Left lung (tissue), 4 donors: ENCODE measurements at regions not wholly inside any gene's neighbourhood (a gene's known extent, or its start where the extent isn't known, plus 50 kb on each side); places are given as distances from the start of the nearest gene placed in this dataset.
A peak's percentile ranks its signal among the peaks of the same experiment; 100 is the strongest.

ENCODE experiments used
- ATAC-seq: fragments of 200-7000 bp; cut with Tn5 transposase; one replicate; pipeline ENCODE4 v1.9.1; 2020; ENCODE audit warnings: moderate library complexity
- DNase-seq, 4 donors: peaks; one replicate each; pipeline ENCODE4 v3.0.0-alpha.2; 2013 to 2020
- H3K27ac ChIP-seq, 2 donors: fragments of 200-600 bp; sonication (generic) in 1 of 2; one replicate each; pipeline versions ENCODE4 v1.5.0 to v1.8.0; 2020 to 2021
- H3K27me3 ChIP-seq, 2 donors: fragments of 200-600 bp; sonication (generic) in 1 of 2; one replicate each; pipeline versions ENCODE4 v1.5.0 to v1.8.0; 2020 to 2021
- H3K36me3 ChIP-seq, 2 donors: fragments of 200-600 bp; sonication (generic) in 1 of 2; one replicate each; pipeline versions ENCODE4 v1.5.0 to v1.8.0; 2020 to 2021
- H3K4me1 ChIP-seq, 2 donors: fragments of 200-600 bp; one replicate each; pipeline ENCODE4 v1.8.0; 2021
- H3K4me3 ChIP-seq, 2 donors: fragments of 200-600 bp; sonication (generic) in 1 of 2; one replicate each; pipeline versions ENCODE4 v1.5.0 to v1.8.0; 2020 to 2021; ENCODE audit warnings: mild to moderate bottlenecking in 1 of 2
- H3K9me3 ChIP-seq, 2 donors: fragments of 200-600 bp; sonication (generic) in 1 of 2; one replicate each; pipeline versions ENCODE4 v1.5.0 to v1.8.0; 2020 to 2021
- intact Hi-C, 2 donors: fragments of 100-400 bp; cut with DNase I; formaldehyde crosslinking; loops; one replicate each; pipeline versions ENCODE4 v1.11.2 to v1.14.2; 2022
- TF ChIP-seq, protein P1 (sequence below), 2 donors: fragments of 200-600 bp; sonication (generic) in 1 of 2; IDR thresholded peaks; one replicate each; pipeline versions ENCODE4 v1.5.0 to v1.8.0; 2021; ENCODE audit warnings: antibody characterized with exemption in 2 of 2
- donor health status: DM: no; HTN: yes; CAD: no.
- donor health status: DM: no; HTN: no; CAD: no.

DNA sequence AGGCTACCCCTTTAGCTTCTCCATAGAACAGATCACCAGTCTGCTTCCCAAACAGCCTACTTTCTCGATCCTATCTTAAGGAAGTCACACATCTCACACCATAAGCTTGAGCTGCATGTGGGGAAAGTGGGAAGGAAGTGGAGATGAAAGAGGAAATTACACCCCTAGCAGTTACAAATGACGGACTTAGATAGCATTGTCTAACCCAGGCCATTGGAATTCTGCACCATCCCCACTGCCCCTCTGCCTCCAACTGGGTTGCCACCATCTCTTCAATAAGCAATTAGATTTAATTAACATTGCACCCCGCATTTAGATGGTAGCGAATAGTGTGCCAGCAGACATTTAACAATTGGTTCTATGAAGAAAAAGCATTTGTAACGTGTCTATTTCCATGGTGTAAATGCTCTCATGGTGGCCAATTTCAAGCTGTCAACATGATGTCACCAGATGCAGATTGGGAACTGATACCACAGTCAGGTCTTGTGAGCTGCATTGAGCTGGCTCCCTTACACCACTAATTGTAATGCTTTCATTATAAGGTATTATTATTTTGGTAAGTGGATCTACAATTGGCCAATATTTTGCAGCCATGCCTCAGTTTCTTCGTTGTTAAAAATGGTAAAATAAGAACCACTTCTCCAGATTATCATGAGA, 124.7 kb downstream of the CD24 start:
- Histone ChIP-seq H3K9me3 (peaks cover 0 to 6% of the 10 kb centered on the region in 2 donors), H3K27me3 (no peaks in the 10 kb centered on the region), H3K27ac (peak overlapping the region in 1 of 2 donors; percentile 71), H3K36me3 (no peaks in the 10 kb centered on the region), H3K4me1 (no peaks in the 10 kb centered on the region), H3K4me3 (no peak overlapping the region)
- intact Hi-C loops: no loop called here
- ATAC-seq (no peak), DNase-seq (no peak)
- TF ChIP-seq, protein P1, sequence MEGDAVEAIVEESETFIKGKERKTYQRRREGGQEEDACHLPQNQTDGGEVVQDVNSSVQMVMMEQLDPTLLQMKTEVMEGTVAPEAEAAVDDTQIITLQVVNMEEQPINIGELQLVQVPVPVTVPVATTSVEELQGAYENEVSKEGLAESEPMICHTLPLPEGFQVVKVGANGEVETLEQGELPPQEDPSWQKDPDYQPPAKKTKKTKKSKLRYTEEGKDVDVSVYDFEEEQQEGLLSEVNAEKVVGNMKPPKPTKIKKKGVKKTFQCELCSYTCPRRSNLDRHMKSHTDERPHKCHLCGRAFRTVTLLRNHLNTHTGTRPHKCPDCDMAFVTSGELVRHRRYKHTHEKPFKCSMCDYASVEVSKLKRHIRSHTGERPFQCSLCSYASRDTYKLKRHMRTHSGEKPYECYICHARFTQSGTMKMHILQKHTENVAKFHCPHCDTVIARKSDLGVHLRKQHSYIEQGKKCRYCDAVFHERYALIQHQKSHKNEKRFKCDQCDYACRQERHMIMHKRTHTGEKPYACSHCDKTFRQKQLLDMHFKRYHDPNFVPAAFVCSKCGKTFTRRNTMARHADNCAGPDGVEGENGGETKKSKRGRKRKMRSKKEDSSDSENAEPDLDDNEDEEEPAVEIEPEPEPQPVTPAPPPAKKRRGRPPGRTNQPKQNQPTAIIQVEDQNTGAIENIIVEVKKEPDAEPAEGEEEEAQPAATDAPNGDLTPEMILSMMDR (IDR thresholded peaks at IDR 0.05): no peak

DNA sequence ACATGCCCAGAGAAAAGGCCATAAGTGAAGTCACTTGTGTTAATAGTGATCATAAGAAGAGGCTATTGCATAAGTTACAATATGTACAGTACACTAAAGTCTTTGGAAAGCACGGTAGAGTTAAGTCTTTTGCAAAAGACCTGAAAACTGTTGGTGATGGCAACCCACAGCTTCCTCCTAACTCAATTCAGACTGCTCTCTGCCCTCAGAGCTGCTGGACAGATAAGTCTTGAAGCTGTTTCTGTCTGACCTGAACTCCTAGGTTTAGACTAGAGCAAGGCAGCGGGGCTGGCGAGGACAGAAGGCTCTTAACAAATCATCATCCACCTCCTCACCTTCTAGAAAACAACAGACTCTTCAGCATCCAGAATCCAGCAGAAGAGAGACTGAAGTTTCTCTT, 125.4 kb downstream of the CD24 start:
- Histone ChIP-seq H3K27ac (peak overlapping the region in 1 of 2 donors; percentile 71), H3K27me3 (no peaks in the 10 kb centered on the region), H3K36me3 (no peaks in the 10 kb centered on the region), H3K9me3 (peaks cover 0 to 6% of the 10 kb centered on the region in 2 donors), H3K4me1 (no peaks in the 10 kb centered on the region), H3K4me3 (no peak overlapping the region)
- no peak for ATAC-seq
- intact Hi-C loops: no loop called here
- TF ChIP-seq, protein P1 (IDR thresholded peaks at IDR 0.05): no peak
- no peak for DNase-seq

DNA sequence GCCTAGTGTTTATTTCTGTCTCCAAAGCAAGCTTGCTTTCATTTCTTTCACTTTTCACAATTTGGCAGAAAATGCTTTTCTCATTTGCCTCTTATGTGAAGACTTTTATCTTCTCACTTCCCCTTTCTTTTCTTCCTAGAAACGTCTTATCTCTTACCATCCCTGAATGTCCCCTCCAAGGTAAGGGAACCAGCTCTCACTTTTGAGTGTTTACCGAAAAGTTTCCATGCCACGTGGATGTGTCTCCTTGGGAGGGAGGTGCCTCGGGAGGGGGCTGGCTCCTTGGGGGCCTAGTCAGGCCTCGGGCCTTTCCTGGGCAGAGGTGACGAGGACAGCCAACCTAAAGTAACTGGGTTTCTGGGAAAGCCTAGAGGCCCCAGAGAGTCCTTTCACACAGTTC, 127.4 kb downstream of the CD24 start:
- Histone ChIP-seq H3K27me3 (no peaks in the 10 kb centered on the region), H3K27ac (no peak overlapping the region), H3K36me3 (no peaks in the 10 kb centered on the region), H3K4me3 (no peak overlapping the region), H3K4me1 (no peaks in the 10 kb centered on the region), H3K9me3 (peaks cover 0 to 3% of the 10 kb centered on the region in 2 donors)
- intact Hi-C loops: no loop called here
- no peak for ATAC-seq
- DNase-seq: no peak
- TF ChIP-seq, protein P1 (IDR thresholded peaks at IDR 0.05): no peak

DNA sequence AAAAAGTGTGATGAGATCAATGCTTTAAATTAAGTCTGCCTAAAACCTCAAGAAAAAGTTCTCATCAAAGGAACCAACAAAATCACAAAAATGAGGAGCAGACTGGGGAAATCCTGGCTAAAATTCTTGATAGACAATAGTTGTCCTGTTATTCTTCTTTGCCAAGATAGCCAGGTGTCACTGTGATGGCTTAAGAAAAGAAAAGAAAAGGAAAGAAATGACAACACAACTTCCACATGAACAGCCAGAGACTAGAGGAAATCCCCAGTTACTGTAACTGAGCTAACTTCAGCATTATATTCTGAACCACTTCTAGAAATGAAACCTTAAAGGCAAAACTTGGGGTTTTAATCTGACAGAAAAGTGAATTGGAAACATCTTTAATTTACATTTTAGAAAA, 129.6 kb downstream of the CD24 start:
- Histone ChIP-seq H3K4me1 (no peaks in the 10 kb centered on the region), H3K9me3 (no peaks in the 10 kb centered on the region), H3K36me3 (no peaks in the 10 kb centered on the region), H3K27ac (no peak overlapping the region), H3K27me3 (no peaks in the 10 kb centered on the region), H3K4me3 (no peak overlapping the region)
- intact Hi-C loops: no loop called here
- no peak for DNase-seq
- TF ChIP-seq, protein P1 (IDR thresholded peaks at IDR 0.05): no peak
- ATAC-seq: no peak

DNA sequence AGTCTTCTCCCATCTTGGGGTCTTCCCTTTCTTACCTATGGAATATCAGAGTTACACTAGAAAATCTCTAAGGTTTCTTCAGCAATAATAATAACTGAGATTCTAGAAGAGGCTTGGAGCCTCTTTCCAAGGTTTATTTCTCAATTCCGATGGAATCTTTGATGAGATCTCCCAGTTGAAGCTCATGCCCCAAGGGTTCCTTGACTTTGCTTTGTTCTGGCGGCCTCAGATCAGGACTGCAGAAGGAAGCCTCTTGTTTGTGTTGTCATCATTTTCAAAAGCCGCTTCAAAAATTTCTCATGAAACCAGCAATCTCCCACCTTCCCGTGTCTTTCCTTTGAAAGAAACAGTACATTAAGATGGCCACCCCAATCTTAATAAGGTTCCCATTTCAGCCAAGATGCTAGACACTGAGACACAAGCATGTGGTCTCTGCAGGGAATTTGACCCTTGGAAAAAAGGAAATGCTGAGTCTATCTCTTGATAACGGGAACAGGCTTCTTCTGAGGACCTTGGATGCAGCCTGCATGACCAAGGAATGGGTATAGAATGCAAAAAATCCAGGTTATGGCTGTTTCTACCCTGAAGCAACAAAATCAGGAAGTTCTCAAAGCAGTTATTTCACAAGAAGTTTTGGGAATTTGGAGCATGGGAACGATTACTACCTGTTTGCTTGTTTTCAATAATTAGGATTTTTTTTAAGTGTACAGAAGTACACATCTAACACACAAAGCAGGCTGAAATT, 141.6 kb downstream of the CD24 start:
- Histone ChIP-seq H3K4me1 (no peaks in the 10 kb centered on the region), H3K36me3 (no peaks in the 10 kb centered on the region), H3K27me3 (no peaks in the 10 kb centered on the region), H3K4me3 (no peak overlapping the region), H3K9me3 (peaks cover 0 to 3% of the 10 kb centered on the region in 2 donors), H3K27ac (no peak overlapping the region)
- intact Hi-C loops: no loop called here
- TF ChIP-seq, protein P1 (IDR thresholded peaks at IDR 0.05): no peak
- ATAC-seq: no peak
- DNase-seq: no peak
